HAP-1 (cell line): ENCODE measurements at regions not wholly inside any gene's neighbourhood (a gene's known extent, or its start where the extent isn't known, plus 50 kb on each side); places are given as distances from the start of the nearest gene placed in this dataset.

Source experiments
- DNase-seq, 2 experiments: peaks; one replicate each; pipeline ENCODE4 v3.0.0-alpha.2; 2016 to 2020; ENCODE audit warnings: low spot score in 2 of 2
- H3K27me3 ChIP-seq: fragments of 250-450 bp; sonication (Bioruptor Pico); 2 replicates; pipeline ENCODE4 v1.5.1; 2020; ENCODE audit warnings: low read depth, mild to moderate bottlenecking, moderate library complexity
- H3K36me3 ChIP-seq: fragments of 250-450 bp; sonication (Bioruptor Pico); replicated peaks from 2 replicates; pipeline ENCODE4 v1.5.1; 2020; ENCODE audit warnings: mild to moderate bottlenecking
- H3K4me1 ChIP-seq: fragments of 250-450 bp; sonication (Bioruptor Pico); 2 replicates; pipeline ENCODE4 v1.5.1; 2020; ENCODE audit warnings: mild to moderate bottlenecking
- H3K4me3 ChIP-seq: fragments of 250-450 bp; sonication (Bioruptor Pico); 2 replicates; pipeline ENCODE4 v1.5.1; 2020; ENCODE audit warnings: mild to moderate bottlenecking, moderate library complexity
- H3K9me3 ChIP-seq: fragments of 250-450 bp; sonication (Bioruptor Pico); 2 replicates; pipeline ENCODE4 v1.5.1; 2020; ENCODE audit warnings: mild to moderate bottlenecking, moderate library complexity
- in situ Hi-C: fragments of 300-500 bp; cut with MboI; formaldehyde crosslinking; loops from 3 replicates; pipeline ENCODE4 v1.14.3; 2020; ENCODE audit warnings: low sequenced_read_pairs, inconsistent platforms, mixed read lengths

- peak; percentile 54 to 79 for DNase-seq
- no peaks in the 10 kb centered on the region; the same call in 1 of the 2 replicates for H3K9me3 ChIP-seq
- H3K27me3 ChIP-seq = no peaks in the 10 kb centered on the region
- in situ Hi-C loops = loop anchor here (25.0 kb wide), 1 partner anchor 1770 kb away; no protein-coding TSS in a partner anchor
- no peaks in the 10 kb centered on the region; the same call in 1 of the 2 replicates for H3K4me1 ChIP-seq
- H3K36me3 ChIP-seq = no peaks in the 10 kb centered on the region
- no peak overlapping the region for H3K4me3 ChIP-seq
Observed at GRCh38 chrX:43557792-43558191, 98.3 kb upstream of the MAOA start.

DNA sequence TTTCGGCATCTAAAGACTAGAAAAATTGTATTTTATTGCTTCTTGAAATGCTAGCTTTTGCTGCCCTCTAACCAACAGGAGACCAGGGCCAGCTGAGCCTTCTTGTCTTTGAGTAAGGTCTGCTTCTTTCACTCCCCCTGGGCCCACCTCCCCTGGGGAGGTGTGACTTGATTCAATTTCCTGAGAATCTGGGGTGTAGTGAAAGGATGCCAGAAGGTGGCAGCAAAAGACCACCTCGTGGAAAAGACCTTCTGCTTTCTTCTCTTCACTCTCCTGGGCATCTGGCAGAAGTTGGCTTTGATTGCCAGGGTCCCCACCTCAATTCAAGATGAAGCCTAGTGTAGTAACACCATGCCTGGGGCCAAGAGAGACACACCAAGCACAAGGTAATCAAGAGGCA is 96.5 kb upstream of the MAOA start:
- H3K4me3 ChIP-seq = no peak overlapping the region
- peak; percentile 57 to 68 for DNase-seq
- in situ Hi-C loops = loop anchor here (5.0 to 25.0 kb wide), 3 partner anchors 95 to 1772 kb away; partner anchors contain the start of gene MAOA

GRCh38 chrX:43560247-43560946 is 95.7 kb upstream of the MAOA start:
- no peaks in the 10 kb centered on the region for H3K36me3 ChIP-seq
- no peak for DNase-seq
- no peaks in the 10 kb centered on the region; the same call in 1 of the 2 replicates for H3K9me3 ChIP-seq
- H3K4me1 ChIP-seq = no peaks in the 10 kb centered on the region; the same call in 1 of the 2 replicates
- H3K4me3 ChIP-seq = no peak overlapping the region
- in situ Hi-C loops = loop anchor here (5.0 to 25.0 kb wide), 3 partner anchors 94 to 1773 kb away; partner anchors contain the start of gene MAOA
- H3K27me3 ChIP-seq = no peaks in the 10 kb centered on the region

More for the DNA sequence above, 96.5 kb upstream of the MAOA start:
- no peaks in the 10 kb centered on the region for H3K27me3 ChIP-seq
- H3K36me3 ChIP-seq = no peaks in the 10 kb centered on the region
- no peaks in the 10 kb centered on the region; the same call in 1 of the 2 replicates for H3K9me3 ChIP-seq
- H3K4me1 ChIP-seq = no peaks in the 10 kb centered on the region; the same call in 1 of the 2 replicates

DNA sequence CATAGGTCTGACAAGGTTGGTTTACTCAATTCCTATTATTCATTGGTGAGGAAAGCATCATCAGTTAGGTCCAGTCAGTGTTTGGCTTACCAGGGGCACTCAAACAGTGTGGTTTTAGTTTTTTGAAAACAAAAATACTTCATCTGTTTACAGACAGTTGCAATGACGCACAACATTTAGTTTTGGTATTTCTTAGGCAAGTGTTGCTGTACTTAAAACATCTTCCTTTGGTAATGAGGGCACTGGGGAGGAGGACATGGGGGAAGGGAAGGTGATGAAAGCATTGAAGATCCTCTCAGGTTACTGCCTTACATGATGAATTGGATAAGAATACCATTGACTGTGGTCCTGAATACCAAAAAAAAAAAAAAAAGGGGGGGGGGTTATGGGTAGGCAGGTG is 93.7 kb upstream of the MAOA start:
- Histone ChIP-seq H3K4me3 (no peak overlapping the region), H3K4me1 (no peaks in the 10 kb centered on the region; the same call in 1 of the 2 replicates), H3K27me3 (no peaks in the 10 kb centered on the region), H3K36me3 (no peaks in the 10 kb centered on the region), H3K9me3 (no peaks in the 10 kb centered on the region; the same call in 1 of the 2 replicates)
- in situ Hi-C loops = loop anchor here (5.0 to 25.0 kb wide), 3 partner anchors 92 to 1775 kb away; partner anchors contain the start of gene MAOA
- DNase-seq = no peak

- no peak for DNase-seq
- no peaks in the 10 kb centered on the region for H3K9me3 ChIP-seq
- no peaks in the 10 kb centered on the region for H3K4me1 ChIP-seq
- H3K4me3 ChIP-seq = no peak overlapping the region
- in situ Hi-C loops = loop anchor here (5.0 to 25.0 kb wide), 3 partner anchors 90 to 1778 kb away; partner anchors contain the start of gene MAOA
- H3K36me3 ChIP-seq = no peaks in the 10 kb centered on the region
- H3K27me3 ChIP-seq = no peaks in the 10 kb centered on the region
Observed at GRCh38 chrX:43564953-43565352, 91.1 kb upstream of the MAOA start.

GRCh38 chrX:43566170-43566569 is 89.9 kb upstream of the MAOA start:
- in situ Hi-C loops = loop anchor here (10.0 to 25.0 kb wide), 2 partner anchors 89 to 1779 kb away; partner anchors contain the start of gene MAOA
- H3K9me3 ChIP-seq = no peaks in the 10 kb centered on the region
- DNase-seq = no peak
- no peak overlapping the region for H3K4me3 ChIP-seq
- no peaks in the 10 kb centered on the region for H3K36me3 ChIP-seq
- no peaks in the 10 kb centered on the region for H3K27me3 ChIP-seq
- no peaks in the 10 kb centered on the region for H3K4me1 ChIP-seq

DNA sequence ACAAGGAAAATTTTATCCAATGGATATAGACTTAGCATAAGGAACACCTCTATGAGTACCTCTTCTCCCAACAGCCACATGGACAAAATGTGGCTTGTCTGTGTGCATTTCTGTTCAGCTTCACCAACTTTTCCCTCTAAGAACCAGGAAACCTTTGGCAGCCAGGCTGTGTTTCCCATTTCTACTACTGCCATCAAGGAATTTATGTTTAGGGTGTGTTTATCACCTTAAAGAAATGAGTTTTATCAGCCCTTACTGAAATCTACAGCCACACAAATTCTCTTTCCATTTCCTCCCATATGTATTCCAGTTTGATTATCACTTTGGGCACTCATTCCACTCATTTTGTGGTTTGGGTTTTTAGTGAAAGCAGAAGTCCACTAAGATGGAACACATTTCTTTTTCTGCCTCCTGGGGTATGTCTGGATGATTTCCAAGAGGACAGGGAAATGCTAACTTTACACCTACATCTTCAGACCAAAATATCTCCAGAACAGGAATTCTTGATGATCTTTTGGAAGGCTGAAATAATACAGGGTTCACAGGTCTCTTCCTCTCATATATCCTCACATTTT is 82.6 kb upstream of the MAOA start:
- Histone ChIP-seq H3K4me3 (no peak overlapping the region), H3K9me3 (no peaks in the 10 kb centered on the region), H3K36me3 (no peaks in the 10 kb centered on the region), H3K27me3 (no peaks in the 10 kb centered on the region), H3K4me1 (no peaks in the 10 kb centered on the region)
- in situ Hi-C loops = loop anchor here (25.0 kb wide), 1 partner anchor 1786 kb away; no protein-coding TSS in a partner anchor
- DNase-seq = no peak

DNA sequence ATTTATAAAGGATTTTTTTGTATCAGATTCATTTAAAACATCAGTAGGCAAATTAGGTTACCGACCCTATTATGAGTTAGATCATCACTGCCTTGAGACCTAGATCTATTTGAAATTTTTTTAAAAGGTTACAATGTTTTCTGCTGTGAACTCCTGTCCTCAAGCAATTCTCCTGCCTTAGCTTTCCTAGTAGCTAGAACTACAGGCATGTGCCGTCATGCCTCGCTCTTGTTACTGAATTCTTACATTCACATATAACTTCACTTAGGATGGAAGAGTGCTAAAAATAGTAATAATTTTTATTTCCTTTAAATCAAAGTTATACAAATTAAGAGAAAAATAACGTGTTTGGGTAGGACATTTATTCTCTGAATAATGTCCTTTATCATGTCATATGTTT is 75.5 kb upstream of the MAOA start:
- in situ Hi-C loops = no loop called here
- Histone ChIP-seq H3K36me3 (no peaks in the 10 kb centered on the region), H3K9me3 (no peaks in the 10 kb centered on the region), H3K4me1 (no peaks in the 10 kb centered on the region), H3K27me3 (no peaks in the 10 kb centered on the region), H3K4me3 (no peak overlapping the region)
- no peak for DNase-seq

GRCh38 chrX:43581167-43581566 is 74.9 kb upstream of the MAOA start:
- Histone ChIP-seq H3K4me1 (no peaks in the 10 kb centered on the region), H3K9me3 (no peaks in the 10 kb centered on the region), H3K4me3 (no peak overlapping the region), H3K36me3 (no peaks in the 10 kb centered on the region), H3K27me3 (no peaks in the 10 kb centered on the region)
- in situ Hi-C loops = no loop called here
- no peak for DNase-seq

GRCh38 chrX:43581888-43582539 is 74.1 kb upstream of the MAOA start:
- in situ Hi-C loops = no loop called here
- H3K36me3 ChIP-seq = no peaks in the 10 kb centered on the region
- no peak for DNase-seq
- no peak overlapping the region for H3K4me3 ChIP-seq
- H3K27me3 ChIP-seq = no peaks in the 10 kb centered on the region
- H3K4me1 ChIP-seq = no peaks in the 10 kb centered on the region
- H3K9me3 ChIP-seq = no peaks in the 10 kb centered on the region

DNA sequence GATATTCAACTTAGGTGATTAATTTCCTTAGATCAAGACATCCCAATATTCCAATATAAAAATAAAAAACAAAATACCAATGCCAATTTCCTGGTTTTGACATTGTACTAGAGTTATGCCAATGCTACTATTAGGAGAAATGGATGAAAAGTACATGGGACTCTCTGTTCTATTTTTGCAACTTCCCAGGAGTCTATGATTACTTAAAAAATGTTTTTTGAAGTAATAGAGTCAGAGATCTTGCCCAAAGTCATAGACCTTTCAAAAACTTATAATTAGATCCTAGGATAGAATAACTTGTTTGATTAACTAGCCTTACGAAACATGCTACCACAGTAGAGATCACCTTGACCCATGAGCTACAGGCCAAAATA is 73.6 kb upstream of the MAOA start:
- H3K4me3 ChIP-seq = no peak overlapping the region
- H3K4me1 ChIP-seq = no peaks in the 10 kb centered on the region
- no peaks in the 10 kb centered on the region for H3K9me3 ChIP-seq
- no peaks in the 10 kb centered on the region for H3K36me3 ChIP-seq
- no peak for DNase-seq
- in situ Hi-C loops = no loop called here
- no peaks in the 10 kb centered on the region for H3K27me3 ChIP-seq

DNA sequence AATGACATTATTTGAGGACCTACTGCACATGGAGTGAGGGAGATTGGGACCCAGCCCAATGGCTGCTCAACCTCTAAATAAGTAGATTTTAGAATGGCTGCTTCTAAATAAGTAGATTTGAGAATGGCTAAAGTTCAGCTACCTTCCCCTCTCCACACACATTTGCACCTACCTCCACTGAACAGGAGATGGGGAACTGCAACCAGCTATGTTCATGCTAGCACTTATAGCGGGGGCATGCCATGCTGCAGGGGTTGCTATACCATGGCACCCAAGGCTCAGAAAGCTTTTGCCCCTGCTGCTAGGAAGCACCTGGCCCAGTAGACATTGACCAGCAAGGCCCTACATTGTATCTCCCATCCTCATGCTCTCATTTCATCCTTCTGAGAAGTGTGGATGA is 70.2 kb upstream of the MAOA start:
- Histone ChIP-seq H3K4me3 (no peak overlapping the region), H3K27me3 (no peaks in the 10 kb centered on the region), H3K4me1 (no peaks in the 10 kb centered on the region), H3K9me3 (no peaks in the 10 kb centered on the region), H3K36me3 (no peaks in the 10 kb centered on the region)
- in situ Hi-C loops = no loop called here
- DNase-seq = no peak

DNA sequence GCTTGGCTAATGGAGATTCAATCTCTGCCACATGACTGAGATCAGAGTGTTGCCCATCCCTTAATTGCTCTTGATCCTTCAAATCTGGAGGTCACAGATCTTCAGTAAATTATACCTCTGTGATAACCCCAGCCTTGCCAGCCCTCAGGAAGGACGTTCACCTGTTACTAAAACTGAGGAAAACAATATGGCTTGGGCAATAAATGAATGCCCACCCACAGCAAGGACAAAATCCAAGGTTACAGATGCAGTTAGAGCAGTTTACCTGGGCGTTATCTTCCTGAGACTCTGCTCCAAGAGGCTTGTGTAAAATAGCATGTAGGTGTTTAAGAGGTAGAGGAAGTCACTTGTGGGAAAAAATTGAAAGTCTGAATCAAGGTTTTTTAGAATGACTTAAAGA is 69.3 kb upstream of the MAOA start:
- Histone ChIP-seq H3K4me1 (no peaks in the 10 kb centered on the region), H3K4me3 (no peak overlapping the region), H3K9me3 (no peaks in the 10 kb centered on the region), H3K36me3 (no peaks in the 10 kb centered on the region), H3K27me3 (no peaks in the 10 kb centered on the region)
- no peak for DNase-seq
- in situ Hi-C loops = no loop called here

- Histone ChIP-seq H3K27me3 (no peaks in the 10 kb centered on the region), H3K4me1 (no peaks in the 10 kb centered on the region), H3K4me3 (no peak overlapping the region), H3K9me3 (no peaks in the 10 kb centered on the region), H3K36me3 (no peaks in the 10 kb centered on the region)
- in situ Hi-C loops = no loop called here
- DNase-seq = no peak
Observed at GRCh38 chrX:43589735-43590134, 66.4 kb upstream of the MAOA start.
